IPS DF 4.7 (cell line): ENCODE measurements at regions not wholly inside any gene's neighbourhood (a gene's known extent, or its start where the extent isn't known, plus 50 kb on each side); places are given as distances from the start of the nearest gene placed in this dataset.

Experiments
- DNase-seq: peaks from one replicate; pipeline ENCODE4 v3.0.0-alpha.2; 2013; ENCODE audit warnings: low spot score; ENCODE audit errors: extremely low read depth

- no peak for DNase-seq
Measured at GRCh38 chr1:186557147-186557777, 96.3 kb upstream of the PDC start.

- no peak for DNase-seq
Measured at GRCh38 chr1:186550832-186551231, 89.9 kb upstream of the PDC start.

- no peak for DNase-seq
Measured at GRCh38 chr1:186541003-186541402, 80.1 kb upstream of the PDC start.

GRCh38 chr1:186540521-186540920, 79.6 kb upstream of the PDC start:
- DNase-seq: no peak

- DNase-seq: no peak
Measured at GRCh38 chr1:186536273-186536890, 75.5 kb upstream of the PDC start.

- DNase-seq: no peak
Measured at GRCh38 chr1:186535388-186536133, 74.6 kb upstream of the PDC start.

GRCh38 chr1:186534401-186534800, 73.5 kb upstream of the PDC start:
- DNase-seq: no peak

GRCh38 chr1:186532466-186532865, 71.6 kb upstream of the PDC start:
- DNase-seq: no peak

- DNase-seq: no peak
Measured at GRCh38 chr1:186531561-186532165, 70.7 kb upstream of the PDC start.

- no peak for DNase-seq
Measured at GRCh38 chr1:186530109-186530508, 69.2 kb upstream of the PDC start.

- no peak for DNase-seq
Measured at GRCh38 chr1:186519982-186520381, 59.1 kb upstream of the PDC start.

GRCh38 chr1:186518822-186519381, 58.0 kb upstream of the PDC start:
- no peak for DNase-seq

GRCh38 chr1:186518395-186518794, 57.5 kb upstream of the PDC start:
- no peak for DNase-seq

GRCh38 chr1:186514367-186514766, 53.5 kb upstream of the PDC start:
- DNase-seq: no peak

GRCh38 chr1:186513526-186513925, 52.6 kb upstream of the PDC start:
- DNase-seq: no peak

GRCh38 chr1:186512698-186513457, 52.0 kb upstream of the PDC start:
- no peak for DNase-seq

- no peak for DNase-seq
Measured at GRCh38 chr1:186511761-186512637, 51.1 kb upstream of the PDC start.
